ENCODE measurements at regions not wholly inside any gene's neighbourhood (a gene's known extent, or its start where the extent isn't known, plus 50 kb on each side); places are given as distances from the start of the nearest gene placed in this dataset.

DNA sequence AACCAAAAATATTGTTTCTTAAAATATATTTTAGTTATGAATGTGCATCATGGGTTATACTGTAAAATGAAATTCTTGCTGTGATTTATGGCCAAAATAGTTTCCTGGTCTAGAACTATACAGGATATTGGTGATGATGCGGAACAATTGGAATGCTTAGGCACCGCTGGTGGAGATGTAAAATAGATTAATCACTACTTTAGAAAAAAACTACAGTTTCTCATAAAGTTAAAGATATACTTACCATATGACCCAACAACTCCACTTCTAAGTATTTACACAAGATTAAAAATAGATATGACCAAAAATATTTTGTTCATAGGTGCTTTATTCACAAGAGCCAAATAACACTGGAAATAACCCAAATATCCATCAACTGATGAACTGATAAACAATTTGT is 126.7 kb downstream of the TUSC7 start:
- no peak for DNase-seq
- no peak for ATAC-seq
- no peaks in the 10 kb centered on the region for H3K36me3 ChIP-seq (ENCODE audit: low read depth)
- TF ChIP-seq, protein P1, sequence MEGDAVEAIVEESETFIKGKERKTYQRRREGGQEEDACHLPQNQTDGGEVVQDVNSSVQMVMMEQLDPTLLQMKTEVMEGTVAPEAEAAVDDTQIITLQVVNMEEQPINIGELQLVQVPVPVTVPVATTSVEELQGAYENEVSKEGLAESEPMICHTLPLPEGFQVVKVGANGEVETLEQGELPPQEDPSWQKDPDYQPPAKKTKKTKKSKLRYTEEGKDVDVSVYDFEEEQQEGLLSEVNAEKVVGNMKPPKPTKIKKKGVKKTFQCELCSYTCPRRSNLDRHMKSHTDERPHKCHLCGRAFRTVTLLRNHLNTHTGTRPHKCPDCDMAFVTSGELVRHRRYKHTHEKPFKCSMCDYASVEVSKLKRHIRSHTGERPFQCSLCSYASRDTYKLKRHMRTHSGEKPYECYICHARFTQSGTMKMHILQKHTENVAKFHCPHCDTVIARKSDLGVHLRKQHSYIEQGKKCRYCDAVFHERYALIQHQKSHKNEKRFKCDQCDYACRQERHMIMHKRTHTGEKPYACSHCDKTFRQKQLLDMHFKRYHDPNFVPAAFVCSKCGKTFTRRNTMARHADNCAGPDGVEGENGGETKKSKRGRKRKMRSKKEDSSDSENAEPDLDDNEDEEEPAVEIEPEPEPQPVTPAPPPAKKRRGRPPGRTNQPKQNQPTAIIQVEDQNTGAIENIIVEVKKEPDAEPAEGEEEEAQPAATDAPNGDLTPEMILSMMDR (IDR thresholded peaks at IDR 0.05) = no peak
- no peaks in the 10 kb centered on the region for H3K9me3 ChIP-seq
- H3K4me1 ChIP-seq (ENCODE audit: low read depth) = no peaks in the 10 kb centered on the region
- intact Hi-C loops (cut with DNase I, micrococcal nuclease) = no loop called here
- no peak overlapping the region for H3K4me3 ChIP-seq

DNA sequence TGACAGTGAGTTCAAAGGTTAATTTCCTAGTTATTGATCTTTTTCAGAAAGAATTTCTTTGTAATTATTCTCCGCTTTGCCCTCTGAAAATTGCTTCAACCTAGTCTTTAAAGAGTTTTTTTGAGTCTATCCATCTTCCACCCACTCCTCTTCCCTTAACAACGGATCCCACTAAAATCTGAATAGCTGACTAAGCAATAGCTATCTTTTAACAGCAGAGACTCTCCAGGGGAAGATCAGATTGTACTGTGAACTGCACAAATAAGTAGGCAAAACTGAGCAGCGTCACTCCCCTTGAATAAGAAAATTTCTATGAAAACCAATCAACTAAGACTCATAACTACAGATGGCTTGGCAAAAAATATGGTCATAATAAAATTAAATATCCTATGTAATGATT is 127.9 kb downstream of the TUSC7 start:
- no peaks in the 10 kb centered on the region for H3K4me1 ChIP-seq (ENCODE audit: low read depth)
- no peaks in the 10 kb centered on the region for H3K9me3 ChIP-seq
- intact Hi-C loops (cut with DNase I, micrococcal nuclease) = no loop called here
- no peak overlapping the region for H3K4me3 ChIP-seq
- TF ChIP-seq, protein P1 (IDR thresholded peaks at IDR 0.05) = no peak
- ATAC-seq (no peak), DNase-seq (no peak)
- H3K36me3 ChIP-seq (ENCODE audit: low read depth) = no peaks in the 10 kb centered on the region

DNA sequence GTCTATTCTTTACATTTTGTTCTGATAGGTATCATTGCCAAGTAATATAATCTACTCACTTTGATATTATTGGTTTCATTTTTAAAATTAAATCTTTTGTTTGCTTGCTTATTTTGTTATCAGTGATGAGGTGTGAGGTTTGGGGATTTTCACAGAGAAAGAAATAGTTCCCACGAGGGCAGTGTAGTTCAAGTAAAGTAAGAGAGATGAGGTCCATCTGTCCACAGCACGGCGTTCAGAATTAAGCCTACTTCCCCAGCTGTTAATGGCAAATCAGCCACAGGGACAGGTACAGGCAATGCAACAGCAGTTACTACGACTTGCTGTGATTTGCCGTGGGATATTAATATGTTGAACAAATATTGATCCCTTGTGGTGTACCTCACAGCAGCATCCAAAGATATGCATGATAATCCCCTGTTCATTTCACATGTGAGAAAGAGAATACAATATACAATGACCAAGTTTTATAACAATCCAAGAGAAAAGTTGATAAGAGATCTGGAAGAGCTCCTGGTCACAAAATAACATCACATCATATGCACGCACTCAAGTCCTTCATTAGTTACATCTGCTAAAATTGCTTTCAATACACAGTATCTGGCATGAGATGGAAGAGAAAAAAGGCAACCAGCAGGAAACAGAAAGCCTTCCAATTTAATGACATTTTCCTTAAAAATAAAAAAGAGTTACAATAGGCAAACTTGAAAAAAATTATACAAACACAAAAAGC is 131.6 kb downstream of the TUSC7 start:
- H3K36me3 ChIP-seq (ENCODE audit: low read depth) = no peaks in the 10 kb centered on the region
- ATAC-seq (no peak), DNase-seq (no peak)
- TF ChIP-seq, protein P1 (IDR thresholded peaks at IDR 0.05) = no peak
- H3K4me1 ChIP-seq (ENCODE audit: low read depth) = no peaks in the 10 kb centered on the region
- no peaks in the 10 kb centered on the region for H3K9me3 ChIP-seq
- H3K4me3 ChIP-seq = no peak overlapping the region
- intact Hi-C loops (cut with DNase I, micrococcal nuclease) = no loop called here

DNA sequence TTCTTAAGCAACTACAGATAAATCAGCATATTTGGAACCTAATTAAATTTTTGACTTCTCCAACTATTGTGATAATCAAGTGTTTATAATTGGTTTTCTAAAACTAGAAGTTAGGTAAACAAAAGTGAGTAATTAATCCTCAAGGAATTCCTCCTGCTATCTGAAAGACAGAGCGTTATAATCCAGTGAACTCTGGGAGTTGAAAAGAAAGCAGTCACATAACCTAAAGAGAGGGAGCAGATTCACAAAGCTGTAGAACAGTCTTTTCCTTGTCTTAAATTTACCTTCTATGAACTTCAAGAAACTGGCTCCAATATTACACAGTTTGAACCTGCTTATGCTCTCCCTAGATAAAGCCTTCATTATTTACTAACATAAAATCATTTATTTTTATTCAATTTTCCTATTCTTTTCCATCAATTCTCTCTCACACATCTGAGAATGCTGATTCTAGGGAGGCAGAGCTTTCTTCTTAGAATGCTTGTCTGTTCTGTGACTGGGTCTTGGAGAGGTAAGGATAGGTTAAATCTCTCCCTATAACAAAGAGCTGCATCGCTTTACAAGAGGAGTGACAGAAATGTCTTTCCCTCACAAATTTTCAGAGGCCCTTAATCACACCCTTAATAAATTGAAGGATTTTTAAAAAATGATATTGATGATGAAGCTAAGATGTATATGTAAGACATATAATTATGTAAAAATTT is 132.8 kb downstream of the TUSC7 start:
- ATAC-seq (no peak), DNase-seq (no peak)
- TF ChIP-seq, protein P1 (IDR thresholded peaks at IDR 0.05) = no peak
- Histone ChIP-seq H3K4me3 (no peak overlapping the region), H3K4me1 (ENCODE audit: low read depth) (no peaks in the 10 kb centered on the region), H3K36me3 (ENCODE audit: low read depth) (no peaks in the 10 kb centered on the region), H3K9me3 (no peaks in the 10 kb centered on the region)
- intact Hi-C loops (cut with DNase I, micrococcal nuclease) = no loop called here

DNA sequence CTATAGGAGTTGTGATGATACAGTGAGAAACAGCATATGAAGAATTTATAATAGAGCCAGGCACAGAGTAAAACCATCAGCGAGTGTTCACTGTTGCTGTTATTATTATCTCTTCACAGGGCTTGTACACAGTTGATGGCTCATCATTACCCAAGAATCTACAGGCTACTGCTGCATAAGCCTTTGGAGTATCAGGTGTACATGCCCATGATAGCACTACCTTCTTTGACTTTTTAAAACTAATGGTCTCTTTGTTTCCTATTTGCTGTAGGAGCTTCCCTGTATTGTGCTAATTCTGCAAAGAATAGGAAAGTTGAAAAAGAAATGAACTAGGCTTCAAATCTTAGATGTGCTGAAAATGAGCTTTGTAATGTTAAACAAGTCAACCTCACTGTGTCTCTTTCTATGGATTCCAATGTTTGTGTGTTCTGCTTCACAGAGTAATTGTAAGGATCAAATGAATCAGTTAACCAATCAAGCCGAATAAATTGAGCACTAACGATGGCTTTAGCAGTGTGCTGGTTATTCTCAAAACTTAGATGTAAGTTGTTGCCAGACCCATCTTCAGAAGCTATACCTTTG is 138.8 kb downstream of the TUSC7 start:
- Histone ChIP-seq H3K36me3 (ENCODE audit: low read depth) (no peaks in the 10 kb centered on the region), H3K4me1 (ENCODE audit: low read depth) (no peaks in the 10 kb centered on the region), H3K4me3 (no peak overlapping the region), H3K9me3 (no peaks in the 10 kb centered on the region)
- TF ChIP-seq, protein P1 (IDR thresholded peaks at IDR 0.05) = no peak
- ATAC-seq (no peak), DNase-seq (no peak)
- intact Hi-C loops (cut with DNase I, micrococcal nuclease) = no loop called here
